Cardiac septum (tissue), 1 donor: ENCODE measurements at regions not wholly inside any gene's neighbourhood (a gene's known extent, or its start where the extent isn't known, plus 50 kb on each side); places are given as distances from the start of the nearest gene placed in this dataset.
"Not testable (repeated sequence)": the region's sequence is repeated elsewhere in the genome, so short reads cannot be mapped to it uniquely, and the experiment has no call there.

Source experiments
- DNase-seq: peaks from one replicate; pipeline ENCODE4 v3.0.0-alpha.2; 2020; ENCODE audit warnings: low spot score
- intact Hi-C: fragments of 100-400 bp; cut with DNase I; formaldehyde crosslinking; loops from one replicate; pipeline ENCODE4 v1.14.0; 2022
- donor health status: DM: no; HTN: no; CAD: no.

DNA sequence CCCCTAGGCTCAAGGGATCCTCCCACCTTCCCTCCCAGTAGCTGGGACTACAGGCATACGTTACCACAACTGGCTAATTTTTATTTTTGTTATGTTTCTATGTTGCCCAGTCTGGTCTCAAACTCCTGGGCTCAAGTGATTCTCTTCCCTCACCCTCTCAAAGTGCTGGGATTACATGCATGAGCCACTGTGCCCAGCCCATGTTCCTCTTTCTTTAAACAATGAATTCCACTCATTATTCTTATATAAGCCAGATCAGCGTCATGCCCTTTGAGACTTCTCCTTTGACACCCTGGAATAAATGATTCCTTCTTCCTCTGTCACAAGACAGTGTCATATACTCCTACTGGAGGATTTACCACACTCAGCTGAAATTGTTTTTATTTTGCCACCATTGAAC lies 519.9 kb upstream of the SPRY2 start:
- intact Hi-C loops = no loop called here
- no peak for DNase-seq

DNA sequence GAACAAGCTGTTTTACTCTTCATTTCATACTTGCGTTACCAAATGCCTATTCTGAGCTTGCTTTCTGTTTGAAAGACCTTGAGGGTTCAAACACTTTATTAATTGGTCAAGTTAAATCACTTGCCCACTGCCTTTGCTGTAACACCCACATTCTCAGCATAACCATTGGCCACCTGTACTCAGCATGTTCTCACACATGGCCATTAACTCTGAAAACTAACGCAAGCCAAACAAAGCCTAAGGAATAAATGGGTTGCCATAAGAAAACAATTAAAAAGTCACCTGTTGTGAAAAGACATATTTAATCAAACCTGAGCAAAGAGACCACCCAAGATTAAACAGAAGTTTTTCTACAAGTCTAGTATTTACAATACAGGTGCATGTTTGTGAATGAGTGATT lies 517.2 kb upstream of the SPRY2 start:
- intact Hi-C loops = no loop called here
- DNase-seq = no peak

DNA sequence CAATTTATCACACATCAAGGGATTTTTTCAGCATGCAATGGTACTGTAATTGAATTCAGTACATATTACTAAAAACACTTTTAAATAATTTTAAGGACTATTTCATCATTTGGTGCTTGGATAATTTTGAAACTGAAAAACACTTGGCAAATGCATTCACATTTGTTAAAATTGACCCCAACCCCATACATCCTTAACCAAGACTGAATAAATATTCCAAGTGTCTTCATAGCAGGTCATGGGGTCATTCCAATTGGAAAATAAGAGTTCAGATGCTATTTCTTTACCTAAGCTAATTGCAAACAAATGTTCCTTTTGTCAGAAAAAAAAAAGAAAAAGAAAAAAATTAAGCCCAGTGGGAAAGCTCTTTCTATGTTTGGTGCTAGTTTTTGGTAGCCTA lies 516.4 kb upstream of the SPRY2 start:
- DNase-seq = no peak
- intact Hi-C loops = no loop called here

DNA sequence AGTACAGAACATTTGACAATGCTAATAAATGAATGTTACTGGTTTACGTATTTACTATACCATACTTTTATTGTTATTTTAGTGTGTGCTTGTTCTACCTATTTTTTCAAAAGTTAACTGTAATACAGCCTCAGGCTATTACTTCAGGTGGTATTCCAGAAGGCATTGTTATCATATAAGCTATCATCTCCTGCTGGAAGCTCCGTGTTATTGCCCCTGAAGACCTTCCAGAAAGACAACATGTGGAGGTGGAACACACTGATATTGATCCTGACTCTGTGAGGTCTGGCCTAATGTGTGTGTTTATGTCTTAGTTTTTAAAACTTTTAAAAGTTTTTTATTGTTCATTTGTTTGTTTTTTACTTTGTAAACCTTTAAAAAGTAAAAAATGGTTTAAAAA lies 509.8 kb upstream of the SPRY2 start:
- intact Hi-C loops = no loop called here
- no peak for DNase-seq

DNA sequence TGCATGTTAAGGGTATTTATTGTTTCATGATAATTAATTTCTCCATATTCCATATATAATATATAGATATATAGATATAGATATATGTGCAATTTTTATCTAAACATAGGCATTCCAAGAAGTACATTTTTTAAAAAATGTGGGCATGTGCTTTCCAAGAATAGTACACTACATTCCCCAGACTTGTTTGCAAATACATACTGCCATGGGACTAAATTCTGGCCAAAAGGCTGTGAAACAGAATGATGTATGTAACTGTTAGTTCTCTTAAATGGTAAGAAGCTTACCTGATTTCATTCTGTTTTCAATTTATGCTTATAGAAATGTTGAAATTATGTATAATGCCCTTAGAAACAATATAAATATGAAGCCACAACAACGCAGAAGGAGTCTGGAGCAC lies 503.2 kb upstream of the SPRY2 start:
- no peak for DNase-seq
- intact Hi-C loops = no loop called here

DNA sequence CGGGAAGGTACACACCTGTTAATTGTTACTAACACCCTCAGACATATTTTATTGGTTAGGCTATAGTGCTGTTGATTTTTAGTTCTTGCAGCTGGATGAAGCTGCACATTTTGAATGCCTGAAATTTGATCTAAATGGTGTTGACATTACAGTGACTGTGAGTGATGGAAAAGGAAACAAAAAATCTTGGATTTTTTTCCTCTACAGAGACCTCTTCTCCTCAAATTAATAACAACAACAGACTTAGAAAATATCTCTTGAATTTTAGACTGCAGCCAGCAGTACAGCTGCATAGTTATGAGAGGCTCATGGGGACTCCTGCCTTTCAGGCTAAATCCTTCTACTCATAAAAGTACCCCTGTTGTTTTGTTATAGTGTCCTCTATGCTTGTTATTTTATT lies 500.5 kb upstream of the SPRY2 start:
- intact Hi-C loops = no loop called here
- DNase-seq = no peak

DNA sequence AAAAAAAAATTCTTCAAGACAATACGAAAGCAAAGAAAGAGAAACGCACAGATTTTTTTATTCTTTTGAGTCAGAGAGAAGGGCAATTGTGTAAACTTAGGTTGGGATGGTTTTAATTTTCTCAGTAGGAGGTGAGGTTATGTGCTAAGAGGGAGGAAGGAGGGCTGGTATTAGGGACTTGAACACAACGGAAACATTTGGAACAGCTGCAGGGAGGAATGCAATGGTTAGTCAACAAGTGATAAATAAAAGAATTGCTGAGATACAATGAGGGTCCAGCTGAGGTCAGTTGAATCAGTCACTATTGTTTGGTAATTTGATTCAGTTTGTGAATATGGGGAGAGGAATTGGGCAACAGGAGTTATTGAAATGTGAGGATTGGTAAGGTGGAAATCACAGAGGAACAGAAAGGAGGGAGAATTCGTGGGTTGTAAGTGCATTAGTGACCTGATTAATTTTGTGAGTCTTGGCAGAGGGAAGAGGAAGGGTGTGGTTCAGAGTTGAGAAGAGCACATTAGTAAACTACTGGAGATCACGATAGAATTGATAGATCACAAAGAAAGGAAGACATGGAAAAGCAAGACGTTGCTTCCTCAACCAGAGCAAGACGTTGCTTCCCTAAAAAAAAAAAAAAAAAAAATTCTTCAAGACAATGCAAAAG lies 499.5 kb upstream of the SPRY2 start:
- intact Hi-C loops = no loop called here
- DNase-seq = no peak

DNA sequence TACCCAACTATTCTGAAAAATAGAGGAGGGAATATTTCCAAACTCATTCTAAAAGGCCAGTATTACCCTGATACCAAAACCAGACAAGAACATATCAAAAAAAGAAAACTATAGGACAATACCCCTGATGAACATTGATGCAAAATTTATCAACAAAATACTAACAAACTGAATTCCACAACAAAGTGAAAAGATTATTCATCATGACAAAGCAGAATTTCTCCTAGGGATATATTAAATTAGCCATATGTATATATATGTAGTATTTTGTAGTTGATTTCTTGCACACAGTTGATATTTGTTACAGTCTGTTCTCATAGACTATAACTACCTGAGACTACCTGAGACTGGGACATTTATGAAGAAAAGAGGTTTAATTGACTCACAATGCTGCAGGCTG lies 495.0 kb upstream of the SPRY2 start:
- no peak for DNase-seq
- intact Hi-C loops = no loop called here

DNA sequence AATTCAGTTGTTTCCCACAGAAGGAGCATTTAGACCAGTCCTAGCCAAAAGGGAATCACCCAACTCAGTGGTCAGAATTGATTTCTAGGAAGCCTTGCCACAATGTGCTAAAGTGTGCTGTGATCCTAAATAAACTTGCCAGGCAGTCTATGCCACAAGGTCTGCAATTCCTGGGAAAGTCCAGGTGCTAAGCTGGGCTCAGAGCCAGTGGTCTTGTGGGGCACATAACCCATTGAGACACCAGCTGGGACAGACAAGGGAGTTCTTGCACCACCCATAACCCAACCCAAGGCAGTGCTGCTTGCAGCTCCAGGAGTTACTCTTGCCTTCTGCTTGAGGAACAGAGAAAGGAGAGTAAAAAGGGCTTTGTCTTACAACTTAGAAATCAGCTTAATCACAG lies 489.5 kb upstream of the SPRY2 start:
- intact Hi-C loops = no loop called here
- no peak for DNase-seq

DNA sequence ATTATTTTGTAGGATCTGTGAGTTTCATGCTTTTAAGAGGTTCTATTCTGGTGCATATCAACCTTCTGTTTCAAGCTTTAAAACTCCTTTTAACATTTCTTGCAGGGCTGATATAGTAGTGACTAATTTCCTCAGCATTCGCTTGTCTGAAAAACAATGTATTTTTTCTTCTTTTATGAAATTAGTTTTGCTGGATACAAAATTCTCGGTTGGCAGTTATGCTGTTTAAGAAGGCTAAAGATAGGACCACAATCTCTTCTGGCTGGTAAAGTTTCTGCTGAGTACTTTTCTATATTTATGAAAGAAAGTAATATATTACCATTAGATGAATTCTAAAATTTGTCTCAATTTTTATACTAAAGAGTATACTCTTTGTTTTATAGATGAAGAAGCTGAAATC lies 487.8 kb upstream of the SPRY2 start:
- DNase-seq = no peak
- intact Hi-C loops = no loop called here

DNA sequence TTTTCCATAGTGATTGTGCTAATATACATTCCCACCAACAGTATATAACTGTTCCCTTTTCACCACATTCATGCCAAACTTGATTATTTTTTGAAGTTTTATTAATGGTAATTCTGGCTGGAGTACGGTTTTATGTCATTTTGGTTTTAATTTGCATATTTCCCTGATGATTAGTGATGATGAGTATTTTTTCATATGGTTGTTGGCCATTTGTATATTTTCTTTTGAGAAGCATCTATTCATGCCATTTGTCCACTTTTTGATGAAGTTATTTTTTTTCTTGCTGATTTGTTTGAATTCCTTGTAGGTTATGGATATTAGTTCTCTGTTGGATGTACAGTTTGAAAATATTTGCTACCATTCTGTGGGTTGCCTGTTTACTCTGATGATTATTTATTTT lies 484.4 kb upstream of the SPRY2 start:
- intact Hi-C loops = no loop called here
- DNase-seq = no peak

DNA sequence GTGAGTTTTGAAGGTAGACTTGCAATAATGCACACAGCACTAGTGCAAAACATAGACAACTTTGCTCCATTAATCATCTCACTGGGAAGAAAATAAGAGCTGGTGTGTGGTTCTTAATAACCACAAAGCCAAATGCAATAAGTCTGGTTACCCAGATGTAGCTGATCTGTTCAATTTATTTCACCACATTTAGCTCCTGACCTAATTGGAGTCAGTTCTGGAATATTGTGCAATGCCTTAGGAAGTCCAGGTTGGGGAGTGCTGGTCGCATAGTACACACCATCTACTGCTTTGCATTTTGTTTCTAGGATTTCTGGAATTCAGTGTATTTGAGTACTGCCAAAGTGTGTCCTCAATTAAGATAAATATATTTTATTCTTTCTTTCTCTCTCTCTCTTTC lies 483.3 kb upstream of the SPRY2 start:
- DNase-seq = no peak
- intact Hi-C loops = no loop called here

DNA sequence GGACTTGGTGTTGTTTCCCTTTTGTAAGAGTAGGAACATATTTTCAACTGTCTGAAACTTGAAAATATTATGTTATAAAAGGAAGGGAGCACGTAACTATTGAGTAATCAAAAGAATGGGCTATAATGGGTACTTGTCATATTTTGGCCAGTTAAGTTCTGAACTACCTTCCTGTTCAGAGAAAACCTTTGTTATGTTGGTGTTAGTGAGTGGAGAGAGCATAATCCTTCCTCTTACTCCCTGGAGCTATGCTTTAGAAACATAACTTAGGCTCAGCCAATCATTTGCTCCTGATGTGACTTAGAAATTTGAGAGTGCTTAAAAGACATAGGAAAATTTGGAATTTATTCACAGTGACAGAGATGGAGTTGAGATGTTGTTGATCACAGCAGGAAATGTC lies 482.5 kb upstream of the SPRY2 start:
- DNase-seq = no peak
- intact Hi-C loops = no loop called here

DNA sequence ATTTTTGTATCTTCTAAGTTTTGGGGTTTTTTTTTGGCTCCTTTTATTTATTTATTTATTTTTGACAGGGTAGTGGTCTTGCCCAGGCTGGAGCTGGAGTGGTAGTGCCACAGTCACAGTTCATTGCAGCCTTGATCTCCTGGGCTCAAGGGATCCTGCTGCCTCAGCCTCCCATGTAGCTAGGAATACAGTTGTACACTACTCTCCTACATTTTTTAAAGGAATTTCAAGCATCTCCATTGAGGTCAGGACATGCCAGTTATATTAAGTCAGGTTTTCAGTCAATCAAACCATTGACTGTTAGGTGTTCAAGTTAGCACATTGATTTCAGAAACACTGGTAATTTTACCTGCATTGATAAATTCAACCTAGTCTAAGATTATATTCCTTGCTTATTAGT lies 480.5 kb upstream of the SPRY2 start:
- no peak for DNase-seq
- intact Hi-C loops = no loop called here

DNA sequence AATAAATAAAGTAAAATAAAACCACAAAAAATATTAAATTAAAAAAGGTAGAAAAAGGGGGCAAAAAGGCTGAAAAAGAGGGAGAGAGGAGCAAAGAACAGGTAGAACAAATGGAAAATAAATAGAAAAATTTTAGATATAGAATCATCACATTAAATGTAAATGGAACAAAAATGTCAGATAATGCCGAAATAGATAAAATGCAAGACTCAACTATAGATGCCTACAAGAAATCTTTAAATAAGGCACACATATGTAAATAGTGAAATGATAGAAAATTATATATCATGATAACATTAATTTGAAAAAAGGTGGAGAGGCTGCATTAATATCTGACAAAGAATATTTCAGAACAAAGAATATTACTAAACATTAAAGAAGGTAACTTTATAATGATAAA lies 477.1 kb upstream of the SPRY2 start:
- intact Hi-C loops = no loop called here
- DNase-seq = no peak

DNA sequence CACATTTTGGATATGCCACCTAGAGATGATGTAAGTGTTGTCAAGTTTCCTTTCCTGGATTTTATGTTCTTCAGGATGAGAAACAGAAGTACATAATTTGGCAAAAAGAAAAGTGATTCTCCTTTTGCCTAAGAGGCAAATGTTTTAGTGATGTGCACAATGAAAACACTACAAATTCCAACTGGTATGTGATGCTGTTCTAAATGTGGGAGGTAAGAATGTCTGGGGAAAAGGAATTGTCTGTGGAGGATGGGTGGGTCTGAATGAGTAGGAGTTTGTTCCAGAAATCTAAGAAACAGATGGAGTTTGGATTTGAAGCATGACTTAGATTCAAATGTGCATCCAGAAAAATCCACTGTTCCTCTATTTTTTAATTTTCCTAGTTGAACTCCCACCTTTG lies 473.6 kb upstream of the SPRY2 start:
- DNase-seq = no peak
- intact Hi-C loops = no loop called here

DNA sequence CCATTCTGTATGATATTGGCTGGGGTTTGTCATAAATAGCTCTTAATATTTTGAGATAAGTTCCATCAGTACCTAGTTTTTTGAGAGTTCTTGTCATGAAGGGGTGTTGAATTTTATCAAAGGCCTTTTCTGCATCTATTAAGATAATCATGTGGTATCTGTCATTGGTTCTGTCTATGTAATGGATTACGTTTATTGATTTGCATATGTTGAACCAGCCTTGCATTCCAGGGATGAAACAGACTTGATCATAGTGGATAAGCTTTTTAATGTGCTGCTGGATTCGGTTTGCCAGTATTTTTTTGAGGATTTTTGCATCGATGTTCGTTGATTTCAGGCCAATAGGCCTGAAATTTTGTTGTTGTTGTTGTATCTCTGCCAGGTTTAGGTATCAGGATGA lies 469.4 kb upstream of the SPRY2 start:
- intact Hi-C loops, DNase-seq: not testable (repeated sequence)

DNA sequence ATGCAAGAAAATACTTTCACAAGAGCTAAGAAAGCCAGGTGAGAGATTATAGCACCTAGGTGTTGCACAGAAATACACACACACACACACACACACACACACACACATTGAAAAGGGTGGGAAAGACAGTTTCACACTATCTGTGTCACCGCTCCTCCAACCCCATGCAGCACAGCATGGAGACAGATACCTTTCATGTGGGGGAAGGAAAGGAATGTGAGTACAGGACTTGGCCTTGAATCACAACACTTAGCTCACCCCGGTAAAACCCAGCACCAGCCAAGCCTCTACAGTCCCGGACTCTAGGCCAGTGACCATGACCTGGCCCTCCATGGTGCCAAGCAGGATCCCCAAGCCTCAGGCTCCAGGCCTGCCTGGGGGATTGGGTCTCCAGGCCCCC lies 462.0 kb upstream of the SPRY2 start:
- DNase-seq = no peak
- intact Hi-C loops = no loop called here

DNA sequence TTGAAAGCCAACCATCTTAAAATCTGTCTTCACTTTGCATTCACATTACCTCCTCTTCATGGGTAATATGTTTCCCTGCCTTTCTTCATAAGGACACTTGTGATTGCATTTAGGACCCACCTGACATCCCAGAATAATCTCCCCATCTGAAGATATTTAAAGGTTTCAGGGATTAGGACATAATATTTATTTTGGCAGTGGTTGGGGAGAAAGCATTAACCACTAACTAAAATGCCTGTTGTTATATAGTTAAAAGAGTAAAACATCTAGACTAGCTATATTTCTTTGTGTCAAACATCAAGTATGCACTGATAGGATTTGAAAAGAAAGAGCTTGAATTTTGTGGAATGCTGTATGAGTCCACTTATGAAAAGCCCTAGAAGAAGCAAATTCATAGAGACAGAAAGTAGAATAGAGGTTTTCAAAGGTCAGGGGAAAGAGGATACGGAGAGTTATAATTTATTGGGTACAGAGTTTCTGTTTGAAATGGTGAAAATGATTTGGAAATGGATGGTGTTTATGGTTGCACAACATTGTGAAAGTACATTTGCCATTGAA lies 457.7 kb upstream of the SPRY2 start:
- intact Hi-C loops = no loop called here

DNA sequence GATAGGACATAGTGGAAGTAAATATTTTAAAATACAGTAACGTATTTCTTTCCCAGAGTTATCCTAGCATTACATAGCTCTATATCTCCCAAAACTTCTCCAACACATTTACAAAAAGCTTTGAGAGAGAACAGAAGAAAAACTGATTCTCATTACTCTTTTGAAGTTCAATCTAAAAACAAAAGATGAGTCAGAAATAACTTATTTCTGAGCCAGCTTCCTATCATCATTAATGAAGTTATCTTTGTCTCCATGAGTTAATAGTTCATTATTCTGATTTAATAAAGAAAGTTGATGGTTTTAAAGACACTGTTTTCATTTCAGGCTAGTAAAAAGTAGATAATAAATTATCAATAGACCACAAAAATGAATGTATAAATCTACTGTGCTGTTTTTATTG lies 446.7 kb upstream of the SPRY2 start:
- intact Hi-C loops = no loop called here
- DNase-seq = no peak

More for the DNA sequence above, 457.7 kb upstream of the SPRY2 start:
- no peak for DNase-seq

DNA sequence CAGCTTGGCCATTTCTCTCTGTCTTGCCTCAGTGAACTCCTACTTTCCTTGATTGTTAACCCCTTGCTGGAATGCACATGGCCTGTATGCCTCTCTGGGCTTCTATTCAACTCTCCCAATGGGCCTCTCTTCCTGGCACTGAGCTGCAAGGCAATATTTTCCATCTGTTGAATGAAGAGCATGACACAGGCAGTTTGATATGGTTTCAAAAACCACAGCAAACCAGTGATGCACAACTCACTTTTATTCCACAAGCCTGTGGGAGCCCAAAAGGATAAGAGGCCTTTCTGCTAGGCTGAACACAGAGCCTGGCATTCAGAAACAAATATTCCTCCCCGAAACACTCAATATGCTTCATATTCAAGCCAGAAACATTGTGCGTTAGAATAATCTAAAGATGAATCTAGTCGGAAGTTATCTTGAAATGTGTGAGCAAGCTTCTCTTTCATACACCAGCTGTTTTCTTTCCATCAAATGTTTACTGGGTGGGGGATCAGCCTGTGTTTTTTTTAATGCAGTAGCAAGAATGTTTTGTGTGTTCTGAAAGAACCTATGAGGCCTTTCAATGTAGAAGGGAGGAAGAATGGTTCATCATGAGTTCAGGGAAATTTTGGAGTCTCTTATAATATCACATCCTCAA lies 443.1 kb upstream of the SPRY2 start:
- intact Hi-C loops = no loop called here

DNA sequence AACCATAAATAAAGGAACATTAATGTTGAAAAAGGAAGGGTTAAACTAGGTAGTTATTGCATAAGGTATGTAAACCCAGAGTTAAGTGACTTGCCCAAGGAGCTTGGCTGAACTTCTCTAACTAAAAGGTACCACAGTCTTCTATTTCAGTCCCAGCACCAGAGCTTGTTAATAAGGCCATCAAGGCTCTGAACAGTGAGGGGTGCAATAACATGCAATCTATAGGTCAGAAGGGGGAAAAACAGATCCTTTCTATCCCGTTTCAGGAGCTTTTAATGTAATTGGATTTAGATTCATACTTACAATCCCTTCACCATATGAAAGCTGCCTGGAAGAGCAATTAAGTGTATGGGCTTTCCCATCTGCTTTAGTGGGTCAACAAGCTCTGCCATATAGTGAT lies 441.5 kb upstream of the SPRY2 start:
- no peak for DNase-seq
- intact Hi-C loops = no loop called here

More for the DNA sequence above, 443.1 kb upstream of the SPRY2 start:
- DNase-seq = no peak
